ENCODE measurements at regions not wholly inside any gene's neighbourhood (a gene's known extent, or its start where the extent isn't known, plus 50 kb on each side); places are given as distances from the start of the nearest gene placed in this dataset.

DNA sequence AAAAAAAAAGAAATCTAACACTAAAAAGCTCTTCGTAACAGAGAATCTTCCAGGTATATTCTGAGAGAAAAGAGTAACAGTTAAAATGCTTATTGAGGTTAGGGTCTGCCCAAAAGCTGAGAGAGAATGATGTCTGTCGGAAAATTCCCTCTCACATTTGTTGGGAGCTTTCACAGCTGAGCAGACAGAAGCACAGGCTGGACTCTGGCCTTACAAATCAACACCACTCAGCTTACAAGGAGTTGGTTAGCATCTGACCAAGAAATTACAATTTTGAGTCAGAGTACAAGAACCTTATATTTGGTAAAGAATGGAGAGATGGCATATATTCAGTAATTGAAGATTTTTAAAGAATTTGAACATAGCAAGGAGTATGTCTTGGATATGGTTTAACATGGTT lies 1561.0 kb upstream of the RAG2 start:
- no peak for DNase-seq (ENCODE audit: low read depth)
- no peaks in the 10 kb centered on the region for H3K9me3 Mint-ChIP-seq (ENCODE audit: unreplicated experiment)

DNA sequence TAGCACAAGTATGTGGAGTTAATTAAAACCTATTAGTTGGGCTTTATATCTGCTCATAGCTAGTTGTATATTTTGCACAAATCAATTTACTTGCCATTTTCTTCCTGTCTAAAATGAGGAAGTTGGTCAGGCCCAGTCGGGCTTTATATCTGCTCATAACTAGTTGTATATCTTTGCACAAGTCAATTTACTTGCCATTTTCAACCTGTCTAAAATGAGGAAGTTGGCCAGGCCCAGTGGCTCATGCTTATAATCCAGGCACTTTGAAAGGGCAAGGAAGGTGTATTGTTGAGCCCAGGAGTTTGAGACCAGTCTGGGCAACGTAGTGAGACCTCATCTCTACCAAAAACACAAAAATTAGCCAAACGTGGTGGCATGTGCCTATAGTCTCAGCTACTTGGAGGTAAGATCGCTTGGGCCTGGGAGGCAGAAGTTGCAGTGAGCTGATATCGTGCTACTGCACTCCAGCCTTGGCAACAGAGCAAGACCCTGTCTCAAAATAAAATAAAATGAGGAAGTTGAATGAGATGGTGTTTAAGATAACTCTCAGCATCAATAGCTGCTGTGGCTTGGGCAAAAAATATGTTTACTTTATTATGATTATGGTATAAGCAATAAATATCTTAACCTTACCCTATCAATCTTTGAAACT lies 1558.6 kb upstream of the RAG2 start:
- Mint-ChIP-seq H3K4me1 (ENCODE audit: low read depth, unreplicated experiment) (peaks cover 2% of the 10 kb centered on the region), H3K27me3 (ENCODE audit: low read depth, unreplicated experiment) (no peaks in the 10 kb centered on the region), H3K27ac (ENCODE audit: unreplicated experiment) (no peak overlapping the region), H3K9me3 (ENCODE audit: unreplicated experiment) (no peaks in the 10 kb centered on the region), H3K36me3 (ENCODE audit: low read depth, unreplicated experiment) (no peaks in the 10 kb centered on the region), H3K4me3 (ENCODE audit: unreplicated experiment) (no peak overlapping the region)
- Histone ChIP-seq H3K4me3 (ENCODE audit: insufficient read depth, low read depth, low read length) (no peak overlapping the region), H4K20me1 (ENCODE audit: insufficient read depth, low read length) (no peaks in the 10 kb centered on the region), H3K27me3 (ENCODE audit: insufficient read depth, low read length) (no peaks in the 10 kb centered on the region), H3K4me1 (ENCODE audit: insufficient read depth, low read length) (no peaks in the 10 kb centered on the region), H3K4me2 (ENCODE audit: low read length) (no peak overlapping the region), H3K27ac (ENCODE audit: low read depth, low read length) (no peak overlapping the region), H2AFZ (ENCODE audit: low read depth, low read length) (no peak overlapping the region), H3K36me3 (ENCODE audit: insufficient read depth, low read length) (no peaks in the 10 kb centered on the region), H3K9ac (ENCODE audit: low read length) (no peak overlapping the region), H3K79me2 (ENCODE audit: insufficient read depth, low read length) (no peaks in the 10 kb centered on the region), H3K9me3 (ENCODE audit: insufficient read depth, low read depth, low read length) (no peaks in the 10 kb centered on the region)
- no peak for FAIRE-seq
- no peak for DNase-seq (ENCODE audit: low read depth)
- no peak for TF ChIP-seq EZH2 (IDR thresholded peaks at IDR 0.05; ENCODE audit: insufficient read depth, low read length)
- TF ChIP-seq, protein P1, sequence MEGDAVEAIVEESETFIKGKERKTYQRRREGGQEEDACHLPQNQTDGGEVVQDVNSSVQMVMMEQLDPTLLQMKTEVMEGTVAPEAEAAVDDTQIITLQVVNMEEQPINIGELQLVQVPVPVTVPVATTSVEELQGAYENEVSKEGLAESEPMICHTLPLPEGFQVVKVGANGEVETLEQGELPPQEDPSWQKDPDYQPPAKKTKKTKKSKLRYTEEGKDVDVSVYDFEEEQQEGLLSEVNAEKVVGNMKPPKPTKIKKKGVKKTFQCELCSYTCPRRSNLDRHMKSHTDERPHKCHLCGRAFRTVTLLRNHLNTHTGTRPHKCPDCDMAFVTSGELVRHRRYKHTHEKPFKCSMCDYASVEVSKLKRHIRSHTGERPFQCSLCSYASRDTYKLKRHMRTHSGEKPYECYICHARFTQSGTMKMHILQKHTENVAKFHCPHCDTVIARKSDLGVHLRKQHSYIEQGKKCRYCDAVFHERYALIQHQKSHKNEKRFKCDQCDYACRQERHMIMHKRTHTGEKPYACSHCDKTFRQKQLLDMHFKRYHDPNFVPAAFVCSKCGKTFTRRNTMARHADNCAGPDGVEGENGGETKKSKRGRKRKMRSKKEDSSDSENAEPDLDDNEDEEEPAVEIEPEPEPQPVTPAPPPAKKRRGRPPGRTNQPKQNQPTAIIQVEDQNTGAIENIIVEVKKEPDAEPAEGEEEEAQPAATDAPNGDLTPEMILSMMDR (IDR thresholded peaks at IDR 0.05; ENCODE audit: insufficient read depth, low read depth, low read length), result no peak

More for the DNA sequence above, 1561.0 kb upstream of the RAG2 start:
- Histone ChIP-seq H3K4me1 (ENCODE audit: insufficient read depth, low read length) (no peaks in the 10 kb centered on the region), H2AFZ (ENCODE audit: low read depth, low read length) (no peak overlapping the region), H3K36me3 (ENCODE audit: insufficient read depth, low read length) (no peaks in the 10 kb centered on the region), H4K20me1 (ENCODE audit: insufficient read depth, low read length) (no peaks in the 10 kb centered on the region), H3K4me3 (ENCODE audit: insufficient read depth, low read depth, low read length) (no peak overlapping the region), H3K9ac (ENCODE audit: low read length) (no peak overlapping the region), H3K27me3 (ENCODE audit: insufficient read depth, low read length) (no peaks in the 10 kb centered on the region), H3K4me2 (ENCODE audit: low read length) (no peak overlapping the region), H3K9me3 (ENCODE audit: insufficient read depth, low read depth, low read length) (no peaks in the 10 kb centered on the region), H3K79me2 (ENCODE audit: insufficient read depth, low read length) (no peaks in the 10 kb centered on the region), H3K27ac (ENCODE audit: low read depth, low read length) (no peak overlapping the region)
- no peak overlapping the region for H3K4me3 Mint-ChIP-seq (ENCODE audit: unreplicated experiment)
- H3K36me3 Mint-ChIP-seq (ENCODE audit: low read depth, unreplicated experiment), result no peaks in the 10 kb centered on the region
- TF ChIP-seq, protein P1 (IDR thresholded peaks at IDR 0.05; ENCODE audit: insufficient read depth, low read depth, low read length), result no peak
- TF ChIP-seq EZH2 (IDR thresholded peaks at IDR 0.05; ENCODE audit: insufficient read depth, low read length), result no peak
- H3K27ac Mint-ChIP-seq (ENCODE audit: unreplicated experiment), result no peak overlapping the region
- H3K27me3 Mint-ChIP-seq (ENCODE audit: low read depth, unreplicated experiment), result no peaks in the 10 kb centered on the region
- no peak for FAIRE-seq
- no peaks in the 10 kb centered on the region for H3K4me1 Mint-ChIP-seq (ENCODE audit: low read depth, unreplicated experiment)

DNA sequence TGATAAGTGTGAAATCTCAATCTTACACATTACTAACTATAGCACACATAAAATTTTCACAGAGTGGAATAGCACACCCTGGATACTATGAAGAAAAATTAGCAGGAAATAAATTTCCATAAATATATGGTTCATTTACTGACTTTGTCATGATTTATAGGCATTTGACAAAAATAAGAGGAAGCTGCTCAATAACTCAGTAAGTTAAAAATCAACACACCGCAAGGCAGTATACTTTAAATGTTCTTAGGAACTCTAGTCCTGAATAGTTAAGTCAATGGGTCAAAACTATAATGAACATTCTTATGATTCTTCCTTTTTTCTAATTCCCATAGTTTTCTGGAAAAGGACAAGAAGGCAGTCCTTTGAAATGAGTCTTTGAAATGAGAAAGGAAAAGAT lies 1557.8 kb upstream of the RAG2 start:
- Histone ChIP-seq H4K20me1 (ENCODE audit: insufficient read depth, low read length) (no peaks in the 10 kb centered on the region), H3K36me3 (ENCODE audit: insufficient read depth, low read length) (no peaks in the 10 kb centered on the region), H3K4me2 (ENCODE audit: low read length) (no peak overlapping the region), H2AFZ (ENCODE audit: low read depth, low read length) (no peak overlapping the region), H3K9me3 (ENCODE audit: insufficient read depth, low read depth, low read length) (no peaks in the 10 kb centered on the region), H3K79me2 (ENCODE audit: insufficient read depth, low read length) (no peaks in the 10 kb centered on the region), H3K9ac (ENCODE audit: low read length) (no peak overlapping the region), H3K4me3 (ENCODE audit: insufficient read depth, low read depth, low read length) (no peak overlapping the region), H3K27ac (ENCODE audit: low read depth, low read length) (no peak overlapping the region), H3K4me1 (ENCODE audit: insufficient read depth, low read length) (no peaks in the 10 kb centered on the region), H3K27me3 (ENCODE audit: insufficient read depth, low read length) (no peaks in the 10 kb centered on the region)
- Mint-ChIP-seq H3K4me1 (ENCODE audit: low read depth, unreplicated experiment) (peaks cover 2% of the 10 kb centered on the region), H3K27me3 (ENCODE audit: low read depth, unreplicated experiment) (no peaks in the 10 kb centered on the region), H3K4me3 (ENCODE audit: unreplicated experiment) (no peak overlapping the region), H3K27ac (ENCODE audit: unreplicated experiment) (no peak overlapping the region), H3K9me3 (ENCODE audit: unreplicated experiment) (no peaks in the 10 kb centered on the region), H3K36me3 (ENCODE audit: low read depth, unreplicated experiment) (no peaks in the 10 kb centered on the region)
- no peak for DNase-seq (ENCODE audit: low read depth)
- no peak for TF ChIP-seq EZH2 (IDR thresholded peaks at IDR 0.05; ENCODE audit: insufficient read depth, low read length)
- TF ChIP-seq, protein P1 (IDR thresholded peaks at IDR 0.05; ENCODE audit: insufficient read depth, low read depth, low read length), result no peak
- FAIRE-seq, result no peak
